ENCODE measurements at regions not wholly inside any gene's neighbourhood (a gene's known extent, or its start where the extent isn't known, plus 50 kb on each side); places are given as distances from the start of the nearest gene placed in this dataset.

GRCh38 chr2:117055499-117056375 is 758.8 kb upstream of the DDX18 start:
- no peak for DNase-seq (ENCODE audit: low spot score)
- Histone ChIP-seq H3K4me2 (ENCODE audit: low read length) (no peak overlapping the region), H3K36me3 (ENCODE audit: insufficient read depth, low read length) (no peaks in the 10 kb centered on the region), H3K4me3 (ENCODE audit: low read depth, low read length, poor library complexity, severe bottlenecking) (no peak overlapping the region), H4K20me1 (ENCODE audit: insufficient read depth, low read length) (no peaks in the 10 kb centered on the region), H3K79me2 (ENCODE audit: insufficient read depth, low read depth, low read length) (no peaks in the 10 kb centered on the region), H2AFZ (ENCODE audit: low read length) (no peak overlapping the region), H3K27ac (ENCODE audit: low read depth, low read length, poor library complexity, severe bottlenecking) (no peak overlapping the region), H3K4me1 (ENCODE audit: insufficient read depth, low read length, poor library complexity, severe bottlenecking) (peaks cover 8% of the 10 kb centered on the region), H3K9me3 (ENCODE audit: low read length) (no peaks in the 10 kb centered on the region), H3K9me2 (ENCODE audit: insufficient read depth, low read length) (no peaks in the 10 kb centered on the region)
- intact Hi-C loops (cut with micrococcal nuclease; ENCODE audit: unreplicated experiment), result no loop called here
- CTCF ChIA-PET (ENCODE audit: unreplicated experiment), result no interaction called here
- TF ChIP-seq CTCF (conservative IDR thresholded peaks at IDR 0.05; ENCODE audit: low read length), result no peak
- TF ChIP-seq EZH2phosphoT487 (IDR thresholded peaks at IDR 0.05; ENCODE audit: borderline replicate concordance, low read depth, low read length), result no peak
- no TSS peak for BruUV-seq (replicated peaks)
- POLR2A ChIA-PET, result no interaction called here

GRCh38 chr2:117056376-117056748 is 758.1 kb upstream of the DDX18 start:
- intact Hi-C loops (cut with micrococcal nuclease; ENCODE audit: unreplicated experiment), result no loop called here
- no peak overlapping the region for H3K27ac ChIP-seq (ENCODE audit: low read depth, low read length, poor library complexity, severe bottlenecking)
- ChIA-PET POLR2A (no interaction called here), CTCF (ENCODE audit: unreplicated experiment) (no interaction called here)
- no peak overlapping the region for H3K4me3 ChIP-seq (ENCODE audit: low read depth, low read length, poor library complexity, severe bottlenecking)
- H3K9me3 ChIP-seq (ENCODE audit: low read length), result no peaks in the 10 kb centered on the region
- H3K4me2 ChIP-seq (ENCODE audit: low read length), result no peak overlapping the region
- TF ChIP-seq CTCF (conservative IDR thresholded peaks at IDR 0.05; ENCODE audit: low read length) (no peak), EZH2phosphoT487 (IDR thresholded peaks at IDR 0.05; ENCODE audit: borderline replicate concordance, low read depth, low read length) (no peak)
- H3K4me1 ChIP-seq (ENCODE audit: insufficient read depth, low read length, poor library complexity, severe bottlenecking), result peaks cover 8% of the 10 kb centered on the region
- no peaks in the 10 kb centered on the region for H4K20me1 ChIP-seq (ENCODE audit: insufficient read depth, low read length)
- no peak for DNase-seq (ENCODE audit: low spot score)
- no peaks in the 10 kb centered on the region for H3K9me2 ChIP-seq (ENCODE audit: insufficient read depth, low read length)
- H3K36me3 ChIP-seq (ENCODE audit: insufficient read depth, low read length), result no peaks in the 10 kb centered on the region
- BruUV-seq (replicated peaks), result no TSS peak
- no peak overlapping the region for H2AFZ ChIP-seq (ENCODE audit: low read length)
- H3K79me2 ChIP-seq (ENCODE audit: insufficient read depth, low read depth, low read length), result no peaks in the 10 kb centered on the region

GRCh38 chr2:117057016-117057415 is 757.5 kb upstream of the DDX18 start:
- no peak for TF ChIP-seq CTCF (conservative IDR thresholded peaks at IDR 0.05; ENCODE audit: low read length)
- no peak for TF ChIP-seq EZH2phosphoT487 (IDR thresholded peaks at IDR 0.05; ENCODE audit: borderline replicate concordance, low read depth, low read length)
- no peak overlapping the region for H2AFZ ChIP-seq (ENCODE audit: low read length)
- H3K36me3 ChIP-seq (ENCODE audit: insufficient read depth, low read length), result no peaks in the 10 kb centered on the region
- POLR2A ChIA-PET, result no interaction called here
- H3K4me3 ChIP-seq (ENCODE audit: low read depth, low read length, poor library complexity, severe bottlenecking), result no peak overlapping the region
- no TSS peak for BruUV-seq (replicated peaks)
- no peaks in the 10 kb centered on the region for H3K79me2 ChIP-seq (ENCODE audit: insufficient read depth, low read depth, low read length)
- H3K4me1 ChIP-seq (ENCODE audit: insufficient read depth, low read length, poor library complexity, severe bottlenecking), result peaks cover 8% of the 10 kb centered on the region
- no peak overlapping the region for H3K27ac ChIP-seq (ENCODE audit: low read depth, low read length, poor library complexity, severe bottlenecking)
- DNase-seq (ENCODE audit: low spot score), result no peak
- no peaks in the 10 kb centered on the region for H4K20me1 ChIP-seq (ENCODE audit: insufficient read depth, low read length)
- H3K4me2 ChIP-seq (ENCODE audit: low read length), result no peak overlapping the region
- H3K9me3 ChIP-seq (ENCODE audit: low read length), result no peaks in the 10 kb centered on the region
- CTCF ChIA-PET (ENCODE audit: unreplicated experiment), result no interaction called here
- intact Hi-C loops (cut with micrococcal nuclease; ENCODE audit: unreplicated experiment), result no loop called here
- no peaks in the 10 kb centered on the region for H3K9me2 ChIP-seq (ENCODE audit: insufficient read depth, low read length)
